Trophoblast cell (in vitro differentiated cells and primary cell): ENCODE measurements at regions not wholly inside any gene's neighbourhood (a gene's known extent, or its start where the extent isn't known, plus 50 kb on each side); places are given as distances from the start of the nearest gene placed in this dataset.
A peak's percentile ranks its signal among the peaks of the same experiment; 100 is the strongest.

Experiments
- DNase-seq, 2 donors: peaks; one replicate each; pipeline ENCODE4 v3.0.0-alpha.2; 2016
- H2AFZ ChIP-seq: 2 replicates; pipeline ENCODE4 v1.6.1; 2013; ENCODE audit warnings: low read length, moderate library complexity, mild to moderate bottlenecking; ENCODE audit not compliant: insufficient read depth, poor library complexity
- H2AK5ac ChIP-seq: 2 replicates; pipeline ENCODE4 v1.6.1; 2013; ENCODE audit warnings: mild to moderate bottlenecking, low read length
- H2BK120ac ChIP-seq: 2 replicates; pipeline ENCODE4 v1.6.1; 2013; ENCODE audit warnings: low read length, mild to moderate bottlenecking, moderate library complexity; ENCODE audit not compliant: insufficient read depth, poor library complexity
- H2BK12ac ChIP-seq: 2 replicates; pipeline ENCODE4 v1.6.1; 2013; ENCODE audit warnings: mild to moderate bottlenecking, low read length, moderate library complexity
- H2BK5ac ChIP-seq: 2 replicates; pipeline ENCODE4 v1.6.1; 2013; ENCODE audit warnings: low read length, low read depth, moderate library complexity, mild to moderate bottlenecking; ENCODE audit not compliant: poor library complexity
- H3K14ac ChIP-seq: 2 replicates; pipeline ENCODE4 v1.6.1; 2013; ENCODE audit warnings: mild to moderate bottlenecking, low read length
- H3K18ac ChIP-seq: 2 replicates; pipeline ENCODE4 v1.6.1; 2013; ENCODE audit warnings: mild to moderate bottlenecking, low read length
- H3K23ac ChIP-seq: 2 replicates; pipeline ENCODE4 v1.6.1; 2013; ENCODE audit warnings: low read length
- H3K27ac ChIP-seq: 2 replicates; pipeline ENCODE4 v1.5.1; 2013; ENCODE audit warnings: low read depth, mild to moderate bottlenecking, inconsistent platforms, low read length, moderate library complexity
- H3K27me3 ChIP-seq: 2 replicates; pipeline ENCODE4 v1.6.1; 2013; ENCODE audit warnings: inconsistent platforms, mild to moderate bottlenecking, low read length, moderate library complexity; ENCODE audit not compliant: insufficient read depth
- H3K36me3 ChIP-seq, 2 experiments: 1 replicate in 1 of 2; 2 replicates in 1 of 2; pipeline ENCODE4 v1.6.1; 2013; ENCODE audit warnings: low read length in 2 of 2, mild to moderate bottlenecking in 2 of 2, moderate library complexity in 1 of 2; ENCODE audit not compliant: insufficient read depth in 2 of 2, control insufficient read depth in 1 of 2
- H3K4ac ChIP-seq: 2 replicates; pipeline ENCODE4 v1.6.1; 2013; ENCODE audit warnings: low read depth, mild to moderate bottlenecking, low read length, moderate library complexity
- H3K4me1 ChIP-seq, 2 experiments: 1 replicate in 1 of 2; 2 replicates in 1 of 2; pipeline ENCODE4 v1.6.1; 2013; ENCODE audit warnings: low read length in 2 of 2, mild to moderate bottlenecking in 2 of 2, moderate library complexity in 1 of 2; ENCODE audit not compliant: insufficient read depth in 2 of 2, control insufficient read depth in 1 of 2
- H3K4me2 ChIP-seq: 2 replicates; pipeline ENCODE4 v1.6.1; 2013; ENCODE audit warnings: inconsistent platforms, mild to moderate bottlenecking, low read length, moderate library complexity
- H3K4me3 ChIP-seq: 2 replicates; pipeline ENCODE4 v1.5.1; 2013; ENCODE audit warnings: mild to moderate bottlenecking, low read depth, low read length, inconsistent platforms
- H3K79me1 ChIP-seq: one replicate; pipeline ENCODE4 v1.6.1; 2013; ENCODE audit warnings: low read length
- H3K79me2 ChIP-seq: 2 replicates; pipeline ENCODE4 v1.6.1; 2013; ENCODE audit warnings: low read length, mild to moderate bottlenecking; ENCODE audit not compliant: control insufficient read depth, insufficient read depth, poor library complexity
- H3K9ac ChIP-seq: 2 replicates; pipeline ENCODE4 v1.6.1; 2013; ENCODE audit warnings: mild to moderate bottlenecking, low read length
- H3K9me3 ChIP-seq: 2 replicates; pipeline ENCODE4 v1.6.1; 2013; ENCODE audit warnings: low read depth, mild to moderate bottlenecking, control low read depth, inconsistent platforms, low read length; ENCODE audit not compliant: insufficient read depth
- H4K12ac ChIP-seq: 2 replicates; pipeline ENCODE4 v1.6.1; 2013; ENCODE audit warnings: low read depth, mild to moderate bottlenecking, low read length, moderate library complexity
- H4K8ac ChIP-seq: 2 replicates; pipeline ENCODE4 v1.6.1; 2013; ENCODE audit warnings: low read depth, mild to moderate bottlenecking, low read length, moderate library complexity
- H4K91ac ChIP-seq: one replicate; pipeline ENCODE4 v1.6.1; 2013; ENCODE audit warnings: low read depth, mild to moderate bottlenecking, low read length, moderate library complexity
- WGBS: extraction: QIAGEN DNeasy Blood & Tissue Kit; methylation state at CpG from one replicate; pipeline ENCODE4 v1.1.7; 2013; ENCODE audit warnings: missing lambda C conversion rate; ENCODE audit not compliant: insufficient read length, insufficient coverage; ENCODE audit errors: extremely low coverage; 5-methylcytosine and 5-hydroxymethylcytosine counted together

DNA sequence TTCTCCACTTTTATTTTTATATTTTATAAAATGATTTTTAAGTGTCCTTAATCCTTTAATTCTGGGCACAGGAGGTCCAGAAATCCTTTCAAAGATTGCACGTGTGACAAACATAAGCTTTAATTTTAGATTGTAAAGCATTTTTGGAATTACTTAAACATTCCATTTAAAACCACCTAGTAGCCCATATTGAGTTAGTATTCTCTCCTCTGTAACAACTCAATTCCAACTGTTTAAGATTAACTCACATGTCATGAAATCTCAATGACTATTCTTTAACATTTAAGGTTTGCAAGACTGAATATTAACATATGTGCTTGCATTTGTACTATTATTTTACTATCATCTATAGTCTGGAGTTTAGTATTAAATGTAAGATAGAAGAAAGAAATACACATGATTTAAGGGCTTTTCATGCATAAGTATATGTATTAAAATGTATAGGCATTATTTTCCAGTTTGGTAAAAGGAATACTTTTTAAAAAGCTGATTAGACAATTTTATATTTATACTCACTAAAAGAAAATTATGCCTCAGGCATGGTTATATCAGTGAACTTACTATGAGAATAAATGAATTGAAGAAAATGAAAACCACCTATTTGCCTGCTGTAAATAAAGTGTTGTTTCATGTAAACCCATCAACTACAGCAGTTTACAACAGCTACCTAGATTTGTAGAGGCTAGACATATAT, 776.9 kb downstream of the SLC6A15 start:
- no peaks in the 10 kb centered on the region for H3K9me3 ChIP-seq
- H3K14ac ChIP-seq: no peak overlapping the region
- no peak overlapping the region for H3K9ac ChIP-seq
- H4K8ac ChIP-seq: no peak overlapping the region
- H3K4me1 ChIP-seq: no peaks in the 10 kb centered on the region
- H2BK12ac ChIP-seq: no peak overlapping the region
- no peak overlapping the region for H2BK5ac ChIP-seq
- no peak overlapping the region for H3K4me3 ChIP-seq
- H3K27ac ChIP-seq: no peak overlapping the region
- DNase-seq: no peak
- no peak overlapping the region for H3K4me2 ChIP-seq
- H3K4ac ChIP-seq: no peak overlapping the region
- no peak overlapping the region for H3K23ac ChIP-seq
- WGBS: no CpG with 5 or more reads among the region's 1 CpG
- H3K18ac ChIP-seq: no peak overlapping the region
- no peak overlapping the region for H2AK5ac ChIP-seq
- peaks cover 3% of the 10 kb centered on the region for H3K79me1 ChIP-seq
- no peaks in the 10 kb centered on the region for H3K27me3 ChIP-seq
- no peaks in the 10 kb centered on the region for H3K36me3 ChIP-seq
- no peak overlapping the region for H4K91ac ChIP-seq
- H2BK120ac ChIP-seq: no peak overlapping the region
- no peak overlapping the region for H4K12ac ChIP-seq
- H3K79me2 ChIP-seq: no peaks in the 10 kb centered on the region
- H2AFZ ChIP-seq: no peak overlapping the region

GRCh38 chr12:84134797-84135366, 777.7 kb downstream of the SLC6A15 start:
- Histone ChIP-seq H3K27me3 (no peaks in the 10 kb centered on the region), H3K9ac (no peak overlapping the region), H4K91ac (no peak overlapping the region), H3K14ac (no peak overlapping the region), H3K4me3 (no peak overlapping the region), H3K79me2 (no peaks in the 10 kb centered on the region), H3K4me1 (no peaks in the 10 kb centered on the region), H3K79me1 (peaks cover 3% of the 10 kb centered on the region), H3K4me2 (no peak overlapping the region), H3K18ac (no peak overlapping the region), H3K4ac (no peak overlapping the region), H2AK5ac (no peak overlapping the region), H3K23ac (no peak overlapping the region), H2AFZ (no peak overlapping the region), H3K9me3 (no peaks in the 10 kb centered on the region), H2BK5ac (no peak overlapping the region), H2BK12ac (no peak overlapping the region), H3K27ac (no peak overlapping the region), H3K36me3 (no peaks in the 10 kb centered on the region), H4K8ac (no peak overlapping the region), H2BK120ac (no peak overlapping the region), H4K12ac (no peak overlapping the region)
- WGBS: no CpG with 5 or more reads among the region's 2 CpGs
- no peak for DNase-seq

GRCh38 chr12:84131076-84131475, 781.5 kb downstream of the SLC6A15 start:
- Histone ChIP-seq H3K27ac (no peak overlapping the region), H3K36me3 (no peaks in the 10 kb centered on the region), H3K14ac (no peak overlapping the region), H3K27me3 (no peaks in the 10 kb centered on the region), H3K4ac (no peak overlapping the region), H4K8ac (no peak overlapping the region), H4K91ac (no peak overlapping the region), H3K9me3 (no peaks in the 10 kb centered on the region), H3K4me3 (no peak overlapping the region), H3K79me1 (peaks cover 1% of the 10 kb centered on the region), H2BK5ac (no peak overlapping the region), H4K12ac (no peak overlapping the region), H3K4me1 (no peaks in the 10 kb centered on the region), H3K18ac (no peak overlapping the region), H2BK120ac (no peak overlapping the region), H3K4me2 (no peak overlapping the region), H3K9ac (no peak overlapping the region), H2AFZ (no peak overlapping the region), H2AK5ac (no peak overlapping the region), H2BK12ac (no peak overlapping the region), H3K79me2 (no peaks in the 10 kb centered on the region), H3K23ac (no peak overlapping the region)
- no peak for DNase-seq
- no CpG with 5 or more reads among the region's 2 CpGs for WGBS

- no peaks in the 10 kb centered on the region for H3K36me3 ChIP-seq
- no peak overlapping the region for H3K4me2 ChIP-seq
- no peaks in the 10 kb centered on the region for H3K9me3 ChIP-seq
- no peak overlapping the region for H2BK5ac ChIP-seq
- H3K27ac ChIP-seq: no peak overlapping the region
- no peak overlapping the region for H2AFZ ChIP-seq
- no peak overlapping the region for H4K8ac ChIP-seq
- no peaks in the 10 kb centered on the region for H3K4me1 ChIP-seq
- peak overlapping the region; percentile 7 for H2BK120ac ChIP-seq
- H3K4ac ChIP-seq: no peak overlapping the region
- H2AK5ac ChIP-seq: peak overlapping the region; percentile 15
- peak overlapping the region; percentile 39 for H4K91ac ChIP-seq
- no peaks in the 10 kb centered on the region for H3K27me3 ChIP-seq
- H3K79me2 ChIP-seq: no peaks in the 10 kb centered on the region
- no peak overlapping the region for H3K18ac ChIP-seq
- H3K9ac ChIP-seq: no peak overlapping the region
- H3K79me1 ChIP-seq: peaks cover 1% of the 10 kb centered on the region
- H3K23ac ChIP-seq: no peak overlapping the region
- peak overlapping the region; percentile 49 for H3K4me3 ChIP-seq
- no peak for DNase-seq
- no peak overlapping the region for H4K12ac ChIP-seq
- H2BK12ac ChIP-seq: peak overlapping the region; percentile 88
- WGBS: no CpG with 5 or more reads among the region's 25 CpGs
- H3K14ac ChIP-seq: peak overlapping the region; percentile 8
These were observed 784.2 kb downstream of the SLC6A15 start for GRCh38 chr12:84128117-84128991.
